ENCODE measurements at regions not wholly inside any gene's neighbourhood (a gene's known extent, or its start where the extent isn't known, plus 50 kb on each side); places are given as distances from the start of the nearest gene placed in this dataset.

GRCh38 chr13:47017476-47017875 lies 120.6 kb upstream of the HTR2A start:
- ATAC-seq: no peak

GRCh38 chr13:47008318-47008717 lies 111.5 kb upstream of the HTR2A start:
- no peak for ATAC-seq
- DNase-seq (ENCODE audit: low spot score): no peak

More at GRCh38 chr13:47017476-47017875, 120.6 kb upstream of the HTR2A start:
- DNase-seq (ENCODE audit: low spot score): no peak

GRCh38 chr13:47005756-47006414 lies 109.0 kb upstream of the HTR2A start:
- DNase-seq (ENCODE audit: low spot score): no peak
- ATAC-seq: no peak

- no peak for ATAC-seq
- DNase-seq (ENCODE audit: low spot score): no peak
Measured at GRCh38 chr13:47004540-47004939, 107.7 kb upstream of the HTR2A start.

GRCh38 chr13:47004027-47004426 lies 107.2 kb upstream of the HTR2A start:
- ATAC-seq (no peak), DNase-seq (ENCODE audit: low spot score) (no peak)

- ATAC-seq: no peak
Measured at GRCh38 chr13:47000165-47000564, 103.3 kb upstream of the HTR2A start.

GRCh38 chr13:46996316-46997030 lies 99.6 kb upstream of the HTR2A start:
- no peak for ATAC-seq
- no peak for DNase-seq (ENCODE audit: low spot score)

More at GRCh38 chr13:47000165-47000564, 103.3 kb upstream of the HTR2A start:
- DNase-seq (ENCODE audit: low spot score): no peak

- DNase-seq (ENCODE audit: low spot score) (no peak), ATAC-seq (no peak)
Measured at GRCh38 chr13:46995874-46996273, 99.0 kb upstream of the HTR2A start.

GRCh38 chr13:46994492-46994891 lies 97.6 kb upstream of the HTR2A start:
- ATAC-seq: no peak

GRCh38 chr13:46992383-46992952 lies 95.6 kb upstream of the HTR2A start:
- no peak for ATAC-seq

More at GRCh38 chr13:46994492-46994891, 97.6 kb upstream of the HTR2A start:
- no peak for DNase-seq (ENCODE audit: low spot score)

GRCh38 chr13:46983881-46984280 lies 87.0 kb upstream of the HTR2A start:
- ATAC-seq: no peak
- DNase-seq (ENCODE audit: low spot score): no peak

More at GRCh38 chr13:46992383-46992952, 95.6 kb upstream of the HTR2A start:
- no peak for DNase-seq (ENCODE audit: low spot score)

GRCh38 chr13:46982856-46983582 lies 86.2 kb upstream of the HTR2A start:
- no peak for ATAC-seq
- DNase-seq (ENCODE audit: low spot score): no peak

GRCh38 chr13:46975173-46975572 lies 78.3 kb upstream of the HTR2A start:
- DNase-seq (ENCODE audit: low spot score) (no peak), ATAC-seq (no peak)

GRCh38 chr13:46968450-46968849 lies 71.6 kb upstream of the HTR2A start:
- no peak for DNase-seq (ENCODE audit: low spot score)
- ATAC-seq: no peak

- ATAC-seq (no peak), DNase-seq (ENCODE audit: low spot score) (no peak)
Measured at GRCh38 chr13:46964789-46965527, 68.1 kb upstream of the HTR2A start.

- no peak for ATAC-seq
Measured at GRCh38 chr13:46963904-46964303, 67.1 kb upstream of the HTR2A start.

GRCh38 chr13:46962281-46962941 lies 65.6 kb upstream of the HTR2A start:
- ATAC-seq: no peak
- DNase-seq (ENCODE audit: low spot score): no peak

More at GRCh38 chr13:46963904-46964303, 67.1 kb upstream of the HTR2A start:
- DNase-seq (ENCODE audit: low spot score): no peak

- ATAC-seq (no peak), DNase-seq (ENCODE audit: low spot score) (no peak)
Measured at GRCh38 chr13:46961719-46962118, 64.9 kb upstream of the HTR2A start.

- DNase-seq (ENCODE audit: low spot score) (no peak), ATAC-seq (no peak)
Measured at GRCh38 chr13:46953941-46954340, 57.1 kb upstream of the HTR2A start.

GRCh38 chr13:46953331-46953730 lies 56.5 kb upstream of the HTR2A start:
- DNase-seq (ENCODE audit: low spot score): no peak
- no peak for ATAC-seq
